Peyer's patch (tissue), 4 donors: ENCODE measurements at regions not wholly inside any gene's neighbourhood (a gene's known extent, or its start where the extent isn't known, plus 50 kb on each side); places are given as distances from the start of the nearest gene placed in this dataset.

Source experiments
- DNase-seq, 3 donors: peaks; one replicate each; pipeline ENCODE4 v3.0.0-alpha.2; 2017 to 2019
- H3K27ac ChIP-seq, 4 donors: fragments of 200-600 bp; sonication (generic); one replicate each; pipeline ENCODE4 v1.5.1; 2016 to 2019
- H3K27me3 ChIP-seq, 2 donors: fragments of 200-600 bp; sonication (generic); one replicate each; pipeline ENCODE4 v1.5.1; 2019
- H3K36me3 ChIP-seq, 3 donors: fragments of 200-600 bp; sonication (generic); one replicate each; pipeline ENCODE4 v1.5.1; 2016 to 2019
- H3K4me1 ChIP-seq, 4 donors: fragments of 200-600 bp; sonication (generic); one replicate each; pipeline ENCODE4 v1.5.1; 2016 to 2019
- H3K4me3 ChIP-seq, 4 donors: fragments of 200-600 bp; sonication (generic); 1 replicate in 3 of 4; 2 replicates in 1 of 4; pipeline ENCODE4 v1.5.1; 2016 to 2019; ENCODE audit warnings: mild to moderate bottlenecking in 1 of 4
- H3K9me3 ChIP-seq, 4 donors: fragments of 200-600 bp; sonication (generic); one replicate each; pipeline ENCODE4 v1.5.1; 2016 to 2019; ENCODE audit warnings: mild to moderate bottlenecking in 1 of 4
- POLR2A ChIP-seq, 2 donors: fragments of 450-650 bp; IDR thresholded peaks; one replicate each; pipeline ENCODE4 v1.5.1; 2017; ENCODE audit warnings: antibody characterized with exemption in 2 of 2, mild to moderate bottlenecking in 2 of 2, moderate library complexity in 2 of 2
- TF ChIP-seq, protein P1 (sequence below), 6 experiments: fragments of 450-650 bp in 4 of 6; fragments of 200-600 bp in 2 of 6; sonication (generic) in 1 of 6; IDR thresholded peaks; one replicate each; pipeline ENCODE4 v1.5.1; 2017 to 2019; ENCODE audit warnings: antibody characterized with exemption in 6 of 6, mild to moderate bottlenecking in 3 of 6, moderate library complexity in 1 of 6

DNA sequence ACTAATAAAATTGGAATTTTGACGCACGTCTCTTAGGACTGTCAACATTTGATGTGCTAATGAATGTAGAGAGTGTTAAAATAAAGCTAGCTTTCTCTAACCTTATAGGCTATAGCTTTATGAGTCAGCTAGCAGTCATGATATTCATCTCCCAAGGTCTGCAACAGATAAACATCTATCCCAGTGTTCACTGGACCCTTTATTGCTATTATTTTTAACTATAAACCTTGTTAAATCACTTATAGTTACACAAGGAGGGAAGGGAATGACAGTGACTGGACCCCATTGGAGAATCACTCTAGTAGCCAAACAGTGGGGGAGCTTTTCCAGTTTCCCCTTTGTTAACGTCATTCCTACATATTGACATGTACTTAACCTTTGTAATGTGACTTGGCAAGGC, 67.9 kb upstream of the SHISA3 start:
- Histone ChIP-seq H3K36me3 (no peaks in the 10 kb centered on the region), H3K9me3 (no peaks in the 10 kb centered on the region), H3K4me1 (no peaks in the 10 kb centered on the region), H3K27me3 (no peaks in the 10 kb centered on the region), H3K27ac (no peak overlapping the region), H3K4me3 (no peak overlapping the region)
- DNase-seq = no peak
- TF ChIP-seq POLR2A (IDR thresholded peaks at IDR 0.05) = no peak
- TF ChIP-seq, protein P1, sequence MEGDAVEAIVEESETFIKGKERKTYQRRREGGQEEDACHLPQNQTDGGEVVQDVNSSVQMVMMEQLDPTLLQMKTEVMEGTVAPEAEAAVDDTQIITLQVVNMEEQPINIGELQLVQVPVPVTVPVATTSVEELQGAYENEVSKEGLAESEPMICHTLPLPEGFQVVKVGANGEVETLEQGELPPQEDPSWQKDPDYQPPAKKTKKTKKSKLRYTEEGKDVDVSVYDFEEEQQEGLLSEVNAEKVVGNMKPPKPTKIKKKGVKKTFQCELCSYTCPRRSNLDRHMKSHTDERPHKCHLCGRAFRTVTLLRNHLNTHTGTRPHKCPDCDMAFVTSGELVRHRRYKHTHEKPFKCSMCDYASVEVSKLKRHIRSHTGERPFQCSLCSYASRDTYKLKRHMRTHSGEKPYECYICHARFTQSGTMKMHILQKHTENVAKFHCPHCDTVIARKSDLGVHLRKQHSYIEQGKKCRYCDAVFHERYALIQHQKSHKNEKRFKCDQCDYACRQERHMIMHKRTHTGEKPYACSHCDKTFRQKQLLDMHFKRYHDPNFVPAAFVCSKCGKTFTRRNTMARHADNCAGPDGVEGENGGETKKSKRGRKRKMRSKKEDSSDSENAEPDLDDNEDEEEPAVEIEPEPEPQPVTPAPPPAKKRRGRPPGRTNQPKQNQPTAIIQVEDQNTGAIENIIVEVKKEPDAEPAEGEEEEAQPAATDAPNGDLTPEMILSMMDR (IDR thresholded peaks at IDR 0.05) = no peak

DNA sequence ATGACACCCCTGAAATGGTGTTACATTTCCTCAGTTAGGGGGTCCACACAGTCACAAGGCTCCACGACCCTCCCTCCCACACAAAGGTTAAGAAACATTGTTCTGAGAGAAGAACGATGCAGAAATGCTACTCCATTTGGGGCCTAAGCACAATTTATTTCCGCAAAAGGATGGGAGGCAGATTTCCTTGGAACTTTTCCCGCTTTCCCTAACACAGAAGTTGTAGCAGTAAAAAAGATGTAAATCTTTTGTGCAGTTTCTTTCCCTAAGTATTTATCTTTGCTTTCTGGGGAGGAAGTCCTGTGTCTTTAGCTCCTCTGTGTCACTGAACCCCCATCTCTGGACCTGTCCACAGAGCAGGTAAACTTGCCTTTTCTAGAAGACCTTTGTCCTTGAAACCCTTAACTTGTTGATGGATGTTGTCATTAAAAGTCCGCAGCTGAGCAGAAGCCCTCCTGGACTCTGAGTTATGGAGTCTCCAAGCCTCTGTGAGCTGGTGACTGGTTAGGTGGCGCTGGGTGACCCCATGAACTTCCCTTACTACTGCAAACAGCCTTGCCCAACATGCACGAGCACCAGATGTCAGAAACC, 67.2 kb upstream of the SHISA3 start:
- H3K27ac ChIP-seq = no peak overlapping the region

DNA sequence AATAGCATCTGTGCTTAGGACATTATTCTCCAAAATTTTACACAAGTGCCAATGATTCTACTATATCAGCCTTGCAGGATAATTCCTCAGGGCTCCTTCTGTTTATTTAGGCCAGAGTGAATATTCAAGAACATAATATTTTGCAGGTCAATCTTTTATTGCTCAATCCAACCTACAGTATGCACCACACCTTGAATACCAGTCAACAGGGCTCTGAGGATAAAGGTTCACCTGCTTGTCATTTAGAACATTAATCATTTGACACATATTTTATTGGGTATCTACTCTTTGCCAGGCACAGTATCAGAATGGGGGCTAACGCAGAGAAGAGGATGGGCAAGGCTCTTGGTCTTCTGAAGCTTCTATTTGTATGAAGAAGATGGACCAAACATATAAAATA, 66.2 kb upstream of the SHISA3 start:
- no peak overlapping the region for H3K4me3 ChIP-seq
- no peak for DNase-seq
- TF ChIP-seq, protein P1 (IDR thresholded peaks at IDR 0.05) = no peak
- TF ChIP-seq POLR2A (IDR thresholded peaks at IDR 0.05) = no peak
- H3K27me3 ChIP-seq = no peaks in the 10 kb centered on the region
- H3K27ac ChIP-seq = peak overlapping the region in 1 of 4 donors; percentile 25
- H3K4me1 ChIP-seq = no peaks in the 10 kb centered on the region
- no peaks in the 10 kb centered on the region for H3K36me3 ChIP-seq
- H3K9me3 ChIP-seq = no peaks in the 10 kb centered on the region

More for the DNA sequence above, 67.2 kb upstream of the SHISA3 start:
- no peak for DNase-seq
- TF ChIP-seq POLR2A (IDR thresholded peaks at IDR 0.05) = no peak
- TF ChIP-seq, protein P1 (IDR thresholded peaks at IDR 0.05) = no peak
- Histone ChIP-seq H3K9me3 (no peaks in the 10 kb centered on the region), H3K27me3 (no peaks in the 10 kb centered on the region), H3K36me3 (no peaks in the 10 kb centered on the region), H3K4me1 (no peaks in the 10 kb centered on the region), H3K4me3 (no peak overlapping the region)

DNA sequence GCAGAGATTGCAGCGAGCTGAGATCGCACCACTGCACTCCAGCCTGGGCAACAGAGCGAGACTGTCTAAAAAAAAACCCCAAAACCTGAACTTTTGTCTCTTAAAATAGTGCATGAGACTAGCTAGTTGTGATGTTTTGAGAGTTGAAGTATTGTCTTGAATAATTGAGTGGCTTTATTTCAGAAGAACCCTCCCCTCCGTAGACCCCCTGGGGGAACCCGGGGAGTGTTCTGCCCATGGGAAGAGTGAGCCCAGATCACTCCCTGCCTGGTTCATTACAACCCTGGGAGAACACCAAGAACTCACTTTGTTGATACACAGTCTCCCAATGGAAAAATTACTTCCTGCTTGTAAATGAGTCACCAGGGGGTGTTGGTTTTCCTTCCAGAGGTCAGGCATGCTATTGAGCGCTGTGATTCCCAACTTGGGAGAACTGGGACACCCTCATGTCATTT, 65.3 kb upstream of the SHISA3 start:
- no peaks in the 10 kb centered on the region for H3K27me3 ChIP-seq
- no peaks in the 10 kb centered on the region for H3K4me1 ChIP-seq
- no peak overlapping the region for H3K4me3 ChIP-seq
- peak in 1 of 3 donors; percentile 53 for DNase-seq
- H3K27ac ChIP-seq = peak overlapping the region in 2 of 4 donors; percentile 4 to 25
- no peaks in the 10 kb centered on the region for H3K36me3 ChIP-seq
- H3K9me3 ChIP-seq = no peaks in the 10 kb centered on the region
- no peak for TF ChIP-seq POLR2A (IDR thresholded peaks at IDR 0.05)
- TF ChIP-seq, protein P1 (IDR thresholded peaks at IDR 0.05) = no peak

DNA sequence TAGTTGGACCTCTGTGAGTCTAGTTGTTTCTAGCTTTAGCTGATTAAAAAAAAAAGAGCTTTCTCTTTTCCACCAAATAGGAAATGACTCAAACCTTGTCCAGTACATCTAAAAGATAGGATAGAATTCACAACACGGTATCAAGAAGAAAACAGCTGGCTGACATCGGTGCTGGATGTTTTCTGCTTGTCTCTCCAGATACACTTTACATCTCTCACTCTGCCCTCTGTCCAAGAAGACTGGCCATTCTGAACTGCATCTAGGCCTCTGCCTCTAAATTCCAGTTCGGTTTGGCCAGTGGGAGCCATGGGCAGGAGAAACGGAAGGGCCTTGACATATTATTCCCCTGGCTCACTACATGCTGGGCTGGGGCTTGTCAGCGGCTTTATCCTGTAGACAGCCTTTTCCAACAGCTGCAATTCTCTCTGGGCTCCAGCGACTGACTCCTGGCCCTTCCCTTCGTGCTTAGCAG, 57.3 kb upstream of the SHISA3 start:
- TF ChIP-seq, protein P1 (IDR thresholded peaks at IDR 0.05) = no peak
- TF ChIP-seq POLR2A (IDR thresholded peaks at IDR 0.05) = no peak
- Histone ChIP-seq H3K36me3 (no peaks in the 10 kb centered on the region), H3K4me1 (no peaks in the 10 kb centered on the region), H3K4me3 (no peak overlapping the region), H3K27ac (peak overlapping the region in 2 of 4 donors; percentile 22 to 26), H3K27me3 (no peaks in the 10 kb centered on the region), H3K9me3 (no peaks in the 10 kb centered on the region)
- DNase-seq = no peak
